Stimulated activated CD4-positive, alpha-beta T cell treated with anti-CD3 and anti-CD28 coated beads, Interleukin-1b, Interleukin-23, amount 100 ng/mL, for 48 hours (primary cell): ENCODE measurements at regions not wholly inside any gene's neighbourhood (a gene's known extent, or its start where the extent isn't known, plus 50 kb on each side); places are given as distances from the start of the nearest gene placed in this dataset.

ENCODE experiments used
- DNase-seq: peaks from one replicate; pipeline ENCODE4 v3.0.0-alpha.2; 2020

- no peak for DNase-seq
Observed at GRCh38 chr15:47395076-47395475, 322.2 kb upstream of the SEMA6D start.

- DNase-seq: no peak
Observed at GRCh38 chr15:47397655-47398054, 319.6 kb upstream of the SEMA6D start.

GRCh38 chr15:47398132-47398531 lies 319.2 kb upstream of the SEMA6D start:
- no peak for DNase-seq

GRCh38 chr15:47398594-47398993 lies 318.7 kb upstream of the SEMA6D start:
- no peak for DNase-seq

GRCh38 chr15:47399100-47399499 lies 318.2 kb upstream of the SEMA6D start:
- no peak for DNase-seq

- no peak for DNase-seq
Observed at GRCh38 chr15:47400603-47401002, 316.7 kb upstream of the SEMA6D start.

- no peak for DNase-seq
Observed at GRCh38 chr15:47401427-47401826, 315.9 kb upstream of the SEMA6D start.

- DNase-seq: no peak
Observed at GRCh38 chr15:47402829-47403228, 314.5 kb upstream of the SEMA6D start.

GRCh38 chr15:47404877-47405276 lies 312.4 kb upstream of the SEMA6D start:
- no peak for DNase-seq

- DNase-seq: no peak
Observed at GRCh38 chr15:47405365-47406162, 311.7 kb upstream of the SEMA6D start.

GRCh38 chr15:47407692-47408091 lies 309.6 kb upstream of the SEMA6D start:
- DNase-seq: no peak

GRCh38 chr15:47409038-47409437 lies 308.3 kb upstream of the SEMA6D start:
- DNase-seq: no peak

GRCh38 chr15:47409600-47409999 lies 307.7 kb upstream of the SEMA6D start:
- no peak for DNase-seq

GRCh38 chr15:47410247-47410646 lies 307.1 kb upstream of the SEMA6D start:
- no peak for DNase-seq

- DNase-seq: no peak
Observed at GRCh38 chr15:47411733-47412132, 305.6 kb upstream of the SEMA6D start.

GRCh38 chr15:47412136-47412535 lies 305.2 kb upstream of the SEMA6D start:
- no peak for DNase-seq

- no peak for DNase-seq
Observed at GRCh38 chr15:47412802-47413201, 304.5 kb upstream of the SEMA6D start.

- no peak for DNase-seq
Observed at GRCh38 chr15:47414207-47414606, 303.1 kb upstream of the SEMA6D start.

GRCh38 chr15:47415539-47415971 lies 301.8 kb upstream of the SEMA6D start:
- DNase-seq: no peak

- DNase-seq: no peak
Observed at GRCh38 chr15:47422881-47423665, 294.2 kb upstream of the SEMA6D start.

- DNase-seq: no peak
Observed at GRCh38 chr15:47427463-47427862, 289.8 kb upstream of the SEMA6D start.

GRCh38 chr15:47429376-47429775 lies 287.9 kb upstream of the SEMA6D start:
- no peak for DNase-seq

- no peak for DNase-seq
Observed at GRCh38 chr15:47431501-47431900, 285.8 kb upstream of the SEMA6D start.

GRCh38 chr15:47432826-47433225 lies 284.5 kb upstream of the SEMA6D start:
- DNase-seq: no peak
